ENCODE measurements at regions not wholly inside any gene's neighbourhood (a gene's known extent, or its start where the extent isn't known, plus 50 kb on each side); places are given as distances from the start of the nearest gene placed in this dataset.

DNA sequence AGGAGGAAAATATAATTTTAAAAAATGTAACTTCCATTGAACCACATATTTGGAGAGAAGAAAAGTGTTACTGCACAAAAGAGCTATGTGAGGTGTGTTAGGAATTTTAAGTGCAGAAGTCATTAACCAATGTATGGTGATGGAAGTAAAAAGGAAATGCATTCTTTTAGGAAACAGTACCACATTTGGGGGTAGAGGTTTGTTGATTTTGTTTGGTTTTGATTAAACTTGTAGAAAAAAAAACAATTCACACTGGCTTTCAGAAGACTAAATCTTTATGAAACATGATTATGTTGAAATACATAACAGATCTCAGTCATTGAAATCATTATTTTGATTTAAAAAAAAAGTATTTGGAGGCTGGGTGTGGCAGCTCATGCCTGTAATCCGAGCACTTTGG lies 1287.0 kb upstream of the GJE1 start:
- no peak overlapping the region for H3K18ac ChIP-seq (ENCODE audit: low read length)
- H2AK5ac ChIP-seq (ENCODE audit: low read length), result no peak overlapping the region
- H3K56ac ChIP-seq (ENCODE audit: low read length), result no peak overlapping the region
- H3K9ac ChIP-seq (ENCODE audit: low read length), result no peak overlapping the region
- H3K23ac ChIP-seq (ENCODE audit: low read length), result no peak overlapping the region
- H2BK120ac ChIP-seq (ENCODE audit: low read depth, low read length), result no peak overlapping the region
- DNase-seq, result no peak
- no peaks in the 10 kb centered on the region for H3K4me1 ChIP-seq (ENCODE audit: control insufficient read depth, low read depth, low read length)
- no peak overlapping the region for H2BK15ac ChIP-seq (replicated peaks; ENCODE audit: low read depth)
- H3K4me2 ChIP-seq (ENCODE audit: low read length), result no peak overlapping the region
- H3K27ac ChIP-seq (ENCODE audit: low read depth, low read length), result no peak overlapping the region
- H3K4ac ChIP-seq (ENCODE audit: low read depth, low read length), result no peak overlapping the region
- no peaks in the 10 kb centered on the region for H3K79me2 ChIP-seq (ENCODE audit: control insufficient read depth, insufficient read depth, low read length)
- no peak overlapping the region for H4K5ac ChIP-seq (ENCODE audit: low read length)
- no peak overlapping the region for H3K4me3 ChIP-seq (ENCODE audit: low read length)
- no peaks in the 10 kb centered on the region for H3K79me1 ChIP-seq (ENCODE audit: low read length)
- no peak overlapping the region for H2BK5ac ChIP-seq (ENCODE audit: low read length)
- no peaks in the 10 kb centered on the region for H3K36me3 ChIP-seq (ENCODE audit: control insufficient read depth, insufficient read depth, low read length)
- no peak overlapping the region for H4K8ac ChIP-seq (ENCODE audit: low read depth, low read length)
- H3K27me3 ChIP-seq (ENCODE audit: insufficient read depth, low read length, poor library complexity), result no peaks in the 10 kb centered on the region
- WGBS (ENCODE audit: extremely low coverage, insufficient coverage, low lambda C conversion rate), result no CpG with 5 or more reads among the region's 1 CpG

DNA sequence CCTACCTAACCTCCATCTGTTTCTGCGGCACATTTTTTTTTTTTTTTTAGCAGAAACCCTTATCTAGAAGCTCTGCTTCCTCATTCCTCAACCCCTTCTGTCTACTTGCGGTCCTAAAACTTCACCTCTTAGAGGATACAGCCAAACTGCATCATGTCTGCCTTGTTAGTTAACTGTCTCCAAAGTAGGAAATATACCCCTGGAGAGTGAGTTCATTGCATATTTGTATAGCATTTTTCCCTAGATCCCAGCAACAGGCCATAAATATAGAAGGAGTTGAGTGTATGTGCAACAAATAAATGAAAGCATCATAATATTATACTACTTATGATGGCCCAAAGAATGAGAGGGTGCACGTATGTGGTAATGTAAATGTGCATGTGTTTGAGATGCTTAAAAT lies 1288.6 kb upstream of the GJE1 start:
- Histone ChIP-seq H2AK5ac (ENCODE audit: low read length) (no peak overlapping the region), H3K27me3 (ENCODE audit: insufficient read depth, low read length, poor library complexity) (no peaks in the 10 kb centered on the region), H3K79me1 (ENCODE audit: low read length) (no peaks in the 10 kb centered on the region), H4K5ac (ENCODE audit: low read length) (no peak overlapping the region), H3K18ac (ENCODE audit: low read length) (no peak overlapping the region), H3K79me2 (ENCODE audit: control insufficient read depth, insufficient read depth, low read length) (no peaks in the 10 kb centered on the region), H3K9ac (ENCODE audit: low read length) (no peak overlapping the region), H3K4me3 (ENCODE audit: low read length) (no peak overlapping the region), H2BK15ac (replicated peaks; ENCODE audit: low read depth) (no peak overlapping the region), H3K27ac (ENCODE audit: low read depth, low read length) (no peak overlapping the region), H2BK120ac (ENCODE audit: low read depth, low read length) (no peak overlapping the region), H3K4me2 (ENCODE audit: low read length) (no peak overlapping the region), H4K8ac (ENCODE audit: low read depth, low read length) (no peak overlapping the region), H3K56ac (ENCODE audit: low read length) (no peak overlapping the region), H3K36me3 (ENCODE audit: control insufficient read depth, insufficient read depth, low read length) (no peaks in the 10 kb centered on the region), H3K4ac (ENCODE audit: low read depth, low read length) (no peak overlapping the region), H3K23ac (ENCODE audit: low read length) (no peak overlapping the region), H2BK5ac (ENCODE audit: low read length) (no peak overlapping the region), H3K4me1 (ENCODE audit: control insufficient read depth, low read depth, low read length) (no peaks in the 10 kb centered on the region)
- DNase-seq, result no peak
- WGBS (ENCODE audit: extremely low coverage, insufficient coverage, low lambda C conversion rate), result no CpG with 5 or more reads among the region's 3 CpGs

DNA sequence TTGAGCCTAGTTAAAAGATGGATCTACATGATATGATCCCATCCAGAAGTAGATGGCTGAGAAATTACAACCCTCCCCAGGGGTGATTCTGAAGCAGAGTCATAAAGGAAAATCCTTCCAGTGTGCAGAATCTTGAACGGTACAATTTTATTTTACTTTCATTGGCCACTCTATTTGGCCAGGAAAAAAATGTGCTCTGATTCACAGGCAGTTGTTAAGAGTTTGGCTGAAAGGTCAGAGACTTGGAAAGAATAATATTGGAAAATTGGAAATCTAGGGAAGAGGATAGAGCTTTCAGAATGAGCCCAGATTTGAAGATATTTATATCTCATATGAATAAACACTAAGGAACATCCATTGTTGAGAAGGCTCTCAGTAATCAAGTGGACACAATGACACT lies 1299.3 kb upstream of the GJE1 start:
- no peak overlapping the region for H3K23ac ChIP-seq (ENCODE audit: low read length)
- H3K9ac ChIP-seq (ENCODE audit: low read length), result no peak overlapping the region
- no peaks in the 10 kb centered on the region for H3K4me1 ChIP-seq (ENCODE audit: control insufficient read depth, low read depth, low read length)
- no peak overlapping the region for H3K27ac ChIP-seq (ENCODE audit: low read depth, low read length)
- no peak overlapping the region for H4K5ac ChIP-seq (ENCODE audit: low read length)
- no peak overlapping the region for H4K8ac ChIP-seq (ENCODE audit: low read depth, low read length)
- H3K4me3 ChIP-seq (ENCODE audit: low read length), result no peak overlapping the region
- H3K79me2 ChIP-seq (ENCODE audit: control insufficient read depth, insufficient read depth, low read length), result no peaks in the 10 kb centered on the region
- no peak overlapping the region for H2BK120ac ChIP-seq (ENCODE audit: low read depth, low read length)
- no peak overlapping the region for H2BK15ac ChIP-seq (replicated peaks; ENCODE audit: low read depth)
- H2AK5ac ChIP-seq (ENCODE audit: low read length), result no peak overlapping the region
- no peaks in the 10 kb centered on the region for H3K36me3 ChIP-seq (ENCODE audit: control insufficient read depth, insufficient read depth, low read length)
- no peak overlapping the region for H2BK5ac ChIP-seq (ENCODE audit: low read length)
- no CpG with 5 or more reads among the region's 1 CpG for WGBS (ENCODE audit: extremely low coverage, insufficient coverage, low lambda C conversion rate)
- no peak overlapping the region for H3K18ac ChIP-seq (ENCODE audit: low read length)
- H3K4ac ChIP-seq (ENCODE audit: low read depth, low read length), result no peak overlapping the region
- no peak for DNase-seq
- no peaks in the 10 kb centered on the region for H3K79me1 ChIP-seq (ENCODE audit: low read length)
- H3K27me3 ChIP-seq (ENCODE audit: insufficient read depth, low read length, poor library complexity), result no peaks in the 10 kb centered on the region
- no peak overlapping the region for H3K56ac ChIP-seq (ENCODE audit: low read length)
- H3K4me2 ChIP-seq (ENCODE audit: low read length), result no peak overlapping the region

DNA sequence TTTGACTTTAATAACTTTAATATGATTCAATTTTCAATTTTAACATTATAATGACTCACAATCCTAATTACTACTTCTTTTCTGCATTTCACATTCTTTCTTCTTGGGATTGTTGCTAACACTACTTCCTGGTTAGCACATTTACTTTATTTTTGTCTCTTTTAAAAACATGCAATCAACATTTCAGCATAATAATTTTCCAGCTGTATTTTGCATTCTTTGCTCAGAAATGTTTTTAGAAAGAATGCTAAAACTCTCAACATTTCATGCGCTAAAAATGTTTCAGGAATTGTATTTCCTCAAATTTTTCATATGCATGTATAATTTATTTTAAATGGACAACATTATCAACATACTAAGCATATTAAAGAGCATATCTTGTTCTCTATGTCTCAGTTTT lies 1302.1 kb upstream of the GJE1 start:
- no peak overlapping the region for H3K4me3 ChIP-seq (ENCODE audit: low read length)
- no peaks in the 10 kb centered on the region for H3K27me3 ChIP-seq (ENCODE audit: insufficient read depth, low read length, poor library complexity)
- H2AK5ac ChIP-seq (ENCODE audit: low read length), result no peak overlapping the region
- no peak overlapping the region for H3K23ac ChIP-seq (ENCODE audit: low read length)
- no peak overlapping the region for H3K4me2 ChIP-seq (ENCODE audit: low read length)
- no peaks in the 10 kb centered on the region for H3K4me1 ChIP-seq (ENCODE audit: control insufficient read depth, low read depth, low read length)
- no peak for DNase-seq
- no peak overlapping the region for H3K56ac ChIP-seq (ENCODE audit: low read length)
- H4K8ac ChIP-seq (ENCODE audit: low read depth, low read length), result no peak overlapping the region
- WGBS (ENCODE audit: extremely low coverage, insufficient coverage, low lambda C conversion rate), result no CpG with 5 or more reads among the region's 1 CpG
- no peaks in the 10 kb centered on the region for H3K36me3 ChIP-seq (ENCODE audit: control insufficient read depth, insufficient read depth, low read length)
- H3K27ac ChIP-seq (ENCODE audit: low read depth, low read length), result no peak overlapping the region
- no peaks in the 10 kb centered on the region for H3K79me2 ChIP-seq (ENCODE audit: control insufficient read depth, insufficient read depth, low read length)
- H3K9ac ChIP-seq (ENCODE audit: low read length), result no peak overlapping the region
- H2BK15ac ChIP-seq (replicated peaks; ENCODE audit: low read depth), result no peak overlapping the region
- no peak overlapping the region for H3K18ac ChIP-seq (ENCODE audit: low read length)
- no peak overlapping the region for H2BK120ac ChIP-seq (ENCODE audit: low read depth, low read length)
- H4K5ac ChIP-seq (ENCODE audit: low read length), result no peak overlapping the region
- H2BK5ac ChIP-seq (ENCODE audit: low read length), result no peak overlapping the region
- H3K4ac ChIP-seq (ENCODE audit: low read depth, low read length), result no peak overlapping the region
- no peaks in the 10 kb centered on the region for H3K79me1 ChIP-seq (ENCODE audit: low read length)

DNA sequence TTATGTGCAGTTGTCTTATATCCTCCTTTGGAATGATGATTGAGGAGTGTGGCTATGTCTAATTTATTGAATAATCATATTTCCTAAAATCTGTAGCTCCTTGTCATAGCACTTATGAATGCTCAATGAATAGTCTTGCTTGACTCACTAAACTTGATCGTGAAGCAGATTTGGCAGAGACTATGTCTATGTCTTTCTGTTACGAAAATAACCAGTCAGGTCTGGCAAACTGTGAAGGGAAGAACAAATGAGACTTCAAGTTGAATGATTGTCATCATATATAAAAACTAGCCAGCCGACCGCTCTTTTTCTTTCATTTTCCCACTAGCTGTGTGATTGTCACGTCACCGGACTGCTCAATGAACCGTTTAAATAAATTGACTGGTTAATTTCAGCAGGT lies 1303.9 kb upstream of the GJE1 start:
- no peak for DNase-seq
- no peaks in the 10 kb centered on the region for H3K4me1 ChIP-seq (ENCODE audit: control insufficient read depth, low read depth, low read length)
- no peak overlapping the region for H3K4me3 ChIP-seq (ENCODE audit: low read length)
- H3K9ac ChIP-seq (ENCODE audit: low read length), result no peak overlapping the region
- no peak overlapping the region for H3K23ac ChIP-seq (ENCODE audit: low read length)
- no peak overlapping the region for H4K5ac ChIP-seq (ENCODE audit: low read length)
- H3K18ac ChIP-seq (ENCODE audit: low read length), result no peak overlapping the region
- H3K27ac ChIP-seq (ENCODE audit: low read depth, low read length), result no peak overlapping the region
- H2BK15ac ChIP-seq (replicated peaks; ENCODE audit: low read depth), result no peak overlapping the region
- H3K56ac ChIP-seq (ENCODE audit: low read length), result no peak overlapping the region
- no peak overlapping the region for H2BK5ac ChIP-seq (ENCODE audit: low read length)
- no peak overlapping the region for H3K4me2 ChIP-seq (ENCODE audit: low read length)
- no peak overlapping the region for H3K4ac ChIP-seq (ENCODE audit: low read depth, low read length)
- H4K8ac ChIP-seq (ENCODE audit: low read depth, low read length), result no peak overlapping the region
- H2BK120ac ChIP-seq (ENCODE audit: low read depth, low read length), result no peak overlapping the region
- no peaks in the 10 kb centered on the region for H3K79me2 ChIP-seq (ENCODE audit: control insufficient read depth, insufficient read depth, low read length)
- no CpG with 5 or more reads among the region's 7 CpGs for WGBS (ENCODE audit: extremely low coverage, insufficient coverage, low lambda C conversion rate)
- no peaks in the 10 kb centered on the region for H3K27me3 ChIP-seq (ENCODE audit: insufficient read depth, low read length, poor library complexity)
- H2AK5ac ChIP-seq (ENCODE audit: low read length), result no peak overlapping the region
- H3K36me3 ChIP-seq (ENCODE audit: control insufficient read depth, insufficient read depth, low read length), result no peaks in the 10 kb centered on the region
- H3K79me1 ChIP-seq (ENCODE audit: low read length), result no peaks in the 10 kb centered on the region

DNA sequence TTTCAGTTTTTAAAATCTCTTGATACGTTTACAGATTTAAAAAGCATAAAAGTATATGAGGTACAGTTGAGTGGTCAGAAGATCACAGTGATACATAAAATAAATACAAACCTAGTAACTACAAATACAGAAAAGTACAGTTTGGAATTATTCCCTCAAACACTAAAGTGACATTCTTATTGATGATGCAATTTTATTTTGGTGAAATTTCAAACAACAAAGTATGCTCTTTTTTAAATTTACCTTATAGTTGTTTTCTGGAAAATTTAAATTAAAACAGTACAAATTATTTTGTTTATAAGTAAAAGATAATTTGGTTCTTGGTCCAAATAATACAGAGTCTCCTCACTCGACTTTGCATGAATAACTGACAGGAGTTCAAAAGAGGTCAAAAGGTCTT lies 1305.1 kb upstream of the GJE1 start:
- no peak overlapping the region for H4K5ac ChIP-seq (ENCODE audit: low read length)
- H2BK5ac ChIP-seq (ENCODE audit: low read length), result no peak overlapping the region
- no peak overlapping the region for H3K4me2 ChIP-seq (ENCODE audit: low read length)
- no peak overlapping the region for H3K56ac ChIP-seq (ENCODE audit: low read length)
- H2BK15ac ChIP-seq (replicated peaks; ENCODE audit: low read depth), result no peak overlapping the region
- H3K4ac ChIP-seq (ENCODE audit: low read depth, low read length), result no peak overlapping the region
- no peak overlapping the region for H2BK120ac ChIP-seq (ENCODE audit: low read depth, low read length)
- no peaks in the 10 kb centered on the region for H3K79me2 ChIP-seq (ENCODE audit: control insufficient read depth, insufficient read depth, low read length)
- H3K23ac ChIP-seq (ENCODE audit: low read length), result no peak overlapping the region
- H3K27me3 ChIP-seq (ENCODE audit: insufficient read depth, low read length, poor library complexity), result no peaks in the 10 kb centered on the region
- no peaks in the 10 kb centered on the region for H3K4me1 ChIP-seq (ENCODE audit: control insufficient read depth, low read depth, low read length)
- H3K27ac ChIP-seq (ENCODE audit: low read depth, low read length), result no peak overlapping the region
- H3K79me1 ChIP-seq (ENCODE audit: low read length), result no peaks in the 10 kb centered on the region
- no peak overlapping the region for H3K18ac ChIP-seq (ENCODE audit: low read length)
- no peak overlapping the region for H3K4me3 ChIP-seq (ENCODE audit: low read length)
- H2AK5ac ChIP-seq (ENCODE audit: low read length), result no peak overlapping the region
- no CpG with 5 or more reads among the region's 2 CpGs for WGBS (ENCODE audit: extremely low coverage, insufficient coverage, low lambda C conversion rate)
- no peak overlapping the region for H3K9ac ChIP-seq (ENCODE audit: low read length)
- DNase-seq, result no peak
- no peak overlapping the region for H4K8ac ChIP-seq (ENCODE audit: low read depth, low read length)
- H3K36me3 ChIP-seq (ENCODE audit: control insufficient read depth, insufficient read depth, low read length), result no peaks in the 10 kb centered on the region

All from mesendoderm (in vitro differentiated cells).